Ecto neural progenitor cell (in vitro differentiated cells): ENCODE measurements at regions not wholly inside any gene's neighbourhood (a gene's known extent, or its start where the extent isn't known, plus 50 kb on each side); places are given as distances from the start of the nearest gene placed in this dataset.

Experiments
- DNase-seq: peaks from one replicate; pipeline ENCODE4 v3.0.0-alpha.2; 2018; ENCODE audit warnings: low spot score

- DNase-seq: no peak
Measured at GRCh38 chr5:167232675-167233311, 1058.7 kb upstream of the WWC1 start.

GRCh38 chr5:167233507-167234220, 1057.8 kb upstream of the WWC1 start:
- no peak for DNase-seq

GRCh38 chr5:167241436-167242067, 1049.9 kb upstream of the WWC1 start:
- no peak for DNase-seq

GRCh38 chr5:167242701-167243100, 1048.7 kb upstream of the WWC1 start:
- DNase-seq: no peak

GRCh38 chr5:167243463-167243862, 1048.0 kb upstream of the WWC1 start:
- no peak for DNase-seq

- DNase-seq: peak; percentile 67
Measured at GRCh38 chr5:167244583-167244982, 1046.9 kb upstream of the WWC1 start.

- no peak for DNase-seq
Measured at GRCh38 chr5:167245868-167246267, 1045.6 kb upstream of the WWC1 start.

- DNase-seq: no peak
Measured at GRCh38 chr5:167247816-167248215, 1043.6 kb upstream of the WWC1 start.

- DNase-seq: no peak
Measured at GRCh38 chr5:167248257-167248656, 1043.2 kb upstream of the WWC1 start.

- no peak for DNase-seq
Measured at GRCh38 chr5:167250996-167251395, 1040.4 kb upstream of the WWC1 start.

GRCh38 chr5:167254132-167254531, 1037.3 kb upstream of the WWC1 start:
- no peak for DNase-seq

- no peak for DNase-seq
Measured at GRCh38 chr5:167255926-167256325, 1035.5 kb upstream of the WWC1 start.

GRCh38 chr5:167259806-167260205, 1031.6 kb upstream of the WWC1 start:
- DNase-seq: no peak

GRCh38 chr5:167261309-167262100, 1029.9 kb upstream of the WWC1 start:
- no peak for DNase-seq

GRCh38 chr5:167263185-167263584, 1028.3 kb upstream of the WWC1 start:
- DNase-seq: no peak

- DNase-seq: no peak
Measured at GRCh38 chr5:167264348-167264747, 1027.1 kb upstream of the WWC1 start.

GRCh38 chr5:167268337-167268736, 1023.1 kb upstream of the WWC1 start:
- no peak for DNase-seq

GRCh38 chr5:167269146-167269545, 1022.3 kb upstream of the WWC1 start:
- DNase-seq: no peak

GRCh38 chr5:167271081-167271480, 1020.4 kb upstream of the WWC1 start:
- DNase-seq: no peak

- no peak for DNase-seq
Measured at GRCh38 chr5:167271511-167271910, 1019.9 kb upstream of the WWC1 start.

- no peak for DNase-seq
Measured at GRCh38 chr5:167280111-167280510, 1011.3 kb upstream of the WWC1 start.

GRCh38 chr5:167281925-167282324, 1009.5 kb upstream of the WWC1 start:
- DNase-seq: no peak

- no peak for DNase-seq
Measured at GRCh38 chr5:167283691-167284090, 1007.8 kb upstream of the WWC1 start.
